ENCODE measurements at regions not wholly inside any gene's neighbourhood (a gene's known extent, or its start where the extent isn't known, plus 50 kb on each side); places are given as distances from the start of the nearest gene placed in this dataset.

DNA sequence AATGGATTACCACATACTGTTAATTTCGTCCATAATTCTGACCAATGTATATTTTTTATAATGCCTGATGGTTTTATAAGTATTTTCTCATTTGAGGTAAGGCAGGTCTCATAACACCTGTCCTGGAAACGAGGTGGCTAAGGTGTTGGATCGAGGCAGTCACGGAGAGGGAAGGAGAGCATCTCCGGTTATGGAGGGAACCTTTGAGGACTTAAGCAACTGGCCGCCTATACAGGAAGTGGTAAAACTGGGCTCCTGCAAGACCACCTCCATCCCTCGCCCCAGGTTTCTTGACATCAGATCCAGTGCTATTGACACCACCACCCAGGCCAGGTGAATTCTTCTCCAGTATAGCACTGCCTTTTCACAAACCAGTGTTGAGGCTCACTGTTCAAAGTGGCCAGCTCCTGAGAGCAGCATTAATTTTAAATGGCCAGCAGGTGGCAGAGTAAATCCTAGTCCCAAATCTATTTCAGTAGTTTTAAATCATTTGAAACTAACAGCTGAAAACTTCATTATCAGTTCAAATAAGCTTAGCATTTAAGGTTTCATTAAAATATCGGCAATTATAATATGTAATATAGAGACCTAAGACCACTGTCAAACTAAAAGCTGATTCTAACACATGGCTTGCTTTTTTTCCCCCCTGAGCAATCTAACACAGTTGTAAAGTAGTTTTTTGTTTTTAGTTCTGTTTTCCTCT is 100.8 kb downstream of the PPM1A start:
- in situ Hi-C loops (cut with HindIII; ENCODE audit: low pct_ligation_motif_present, low pct_unique_long_range_greater_than_20kb, low sequenced_read_pairs) = no loop called here
- DNase-seq = peak; percentile 26

GRCh38 chr14:60350366-60350720 is 101.3 kb downstream of the PPM1A start:
- DNase-seq = no peak

DNA sequence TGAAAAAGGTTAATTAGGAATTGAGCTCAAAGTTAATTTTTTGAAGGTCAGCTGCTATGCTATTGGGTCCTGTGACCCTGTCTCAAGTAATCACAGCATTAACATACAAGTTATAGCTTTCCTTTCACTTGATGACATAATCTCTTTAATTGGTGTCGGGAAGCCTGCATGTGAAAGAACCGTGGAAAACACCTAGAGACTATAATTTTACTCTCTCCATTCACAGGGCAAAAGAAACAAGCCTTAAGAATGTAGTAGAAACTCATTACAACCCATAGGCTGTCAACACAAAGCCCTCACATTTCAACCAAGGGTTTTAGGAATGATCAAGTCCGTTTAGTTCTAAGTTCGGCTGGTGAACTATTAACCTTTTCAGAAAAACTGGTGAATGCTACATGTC is 104.4 kb downstream of the PPM1A start:
- DNase-seq = no peak

More at GRCh38 chr14:60350366-60350720, 101.3 kb downstream of the PPM1A start:
- in situ Hi-C loops (cut with HindIII; ENCODE audit: low pct_ligation_motif_present, low pct_unique_long_range_greater_than_20kb, low sequenced_read_pairs) = no loop called here

GRCh38 chr14:60355768-60356167 is 106.7 kb downstream of the PPM1A start:
- no peak for DNase-seq

More for the DNA sequence above, 104.4 kb downstream of the PPM1A start:
- in situ Hi-C loops (cut with HindIII; ENCODE audit: low pct_ligation_motif_present, low pct_unique_long_range_greater_than_20kb, low sequenced_read_pairs) = no loop called here

DNA sequence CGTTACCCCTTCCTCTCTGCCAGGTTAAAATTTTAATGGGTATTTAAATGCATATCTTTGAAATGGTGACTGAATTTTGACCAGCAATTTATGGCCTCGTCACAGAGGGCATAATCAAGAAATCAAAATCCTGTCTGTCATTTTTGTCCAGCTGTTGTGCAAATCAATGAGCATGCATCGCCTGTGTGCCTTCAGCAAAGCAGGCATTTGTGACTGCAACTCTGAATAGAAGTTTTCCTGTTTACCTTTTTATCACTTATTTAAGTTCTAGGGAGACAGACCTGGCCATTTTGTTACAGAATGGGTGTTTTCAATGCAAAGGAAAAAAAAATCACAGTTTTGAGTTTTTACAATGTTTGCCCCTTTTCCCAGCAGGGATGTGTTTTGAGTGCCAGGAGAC is 107.4 kb downstream of the PPM1A start:
- no peak for DNase-seq
- in situ Hi-C loops (cut with HindIII; ENCODE audit: low pct_ligation_motif_present, low pct_unique_long_range_greater_than_20kb, low sequenced_read_pairs) = no loop called here

More at GRCh38 chr14:60355768-60356167, 106.7 kb downstream of the PPM1A start:
- in situ Hi-C loops (cut with HindIII; ENCODE audit: low pct_ligation_motif_present, low pct_unique_long_range_greater_than_20kb, low sequenced_read_pairs) = no loop called here

- no peak for DNase-seq
- in situ Hi-C loops (cut with HindIII; ENCODE audit: low pct_ligation_motif_present, low pct_unique_long_range_greater_than_20kb, low sequenced_read_pairs) = no loop called here
Measured at GRCh38 chr14:60356906-60357550, 108.0 kb downstream of the PPM1A start.

DNA sequence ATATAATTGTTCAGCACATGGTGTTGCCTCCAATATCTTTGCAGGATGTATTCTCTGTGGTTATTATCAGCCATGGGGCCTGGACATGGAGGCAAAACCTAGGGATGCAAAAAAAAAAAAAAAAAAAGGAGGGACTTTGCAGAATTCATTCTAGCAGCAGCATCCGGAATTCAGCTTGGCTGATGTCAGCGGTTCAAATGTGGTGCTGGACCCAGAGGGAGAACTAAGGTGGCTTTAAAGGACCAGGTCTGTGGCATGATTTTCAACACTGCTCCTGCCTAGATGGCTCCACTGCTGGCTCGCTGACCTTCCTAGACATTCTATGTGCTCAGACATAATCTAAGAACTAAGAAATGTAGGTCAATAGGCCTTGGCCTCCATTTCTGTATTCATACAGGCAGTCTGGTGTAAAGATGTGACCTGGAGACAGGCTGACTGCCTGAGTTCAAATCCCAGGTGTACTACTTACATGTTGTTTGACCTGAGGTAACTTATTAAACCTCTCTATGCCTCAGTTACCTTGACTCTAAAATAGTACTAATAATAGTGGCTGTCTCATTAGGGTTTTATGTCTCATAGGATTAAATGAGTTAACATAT is 108.6 kb downstream of the PPM1A start:
- in situ Hi-C loops (cut with HindIII; ENCODE audit: low pct_ligation_motif_present, low pct_unique_long_range_greater_than_20kb, low sequenced_read_pairs) = no loop called here
- no peak for DNase-seq

- in situ Hi-C loops (cut with HindIII; ENCODE audit: low pct_ligation_motif_present, low pct_unique_long_range_greater_than_20kb, low sequenced_read_pairs) = no loop called here
- DNase-seq = no peak
Measured at GRCh38 chr14:60363275-60363674, 114.3 kb downstream of the PPM1A start.

GRCh38 chr14:60363687-60364086 is 114.7 kb downstream of the PPM1A start:
- in situ Hi-C loops (cut with HindIII; ENCODE audit: low pct_ligation_motif_present, low pct_unique_long_range_greater_than_20kb, low sequenced_read_pairs) = no loop called here
- DNase-seq = no peak

- no peak for DNase-seq
- in situ Hi-C loops (cut with HindIII; ENCODE audit: low pct_ligation_motif_present, low pct_unique_long_range_greater_than_20kb, low sequenced_read_pairs) = no loop called here
Measured at GRCh38 chr14:60381909-60382308, 104.0 kb downstream of the C14orf39 start.

All from ACHN (cell line).